Neutrophil (primary cell): ENCODE measurements at regions not wholly inside any gene's neighbourhood (a gene's known extent, or its start where the extent isn't known, plus 50 kb on each side); places are given as distances from the start of the nearest gene placed in this dataset.

ENCODE experiments used
- H3K27ac ChIP-seq: fragments of 200-600 bp; sonication (generic); 2 replicates; pipeline ENCODE4 v1.5.1; 2016; ENCODE audit warnings: mild to moderate bottlenecking, moderate library complexity
- H3K27me3 ChIP-seq: fragments of 200-600 bp; sonication (generic); 2 replicates; pipeline ENCODE4 v1.6.0; 2016; ENCODE audit warnings: mild to moderate bottlenecking
- H3K36me3 ChIP-seq: fragments of 200-600 bp; sonication (generic); 2 replicates; pipeline ENCODE4 v1.5.1; 2017
- H3K4me1 ChIP-seq, 2 experiments: fragments of 200-600 bp in 1 of 2; sonication (generic) in 1 of 2; 1 replicate in 1 of 2; 2 replicates in 1 of 2; pipeline versions ENCODE4 v1.5.1 to v1.6.1; 2013 to 2016; ENCODE audit warnings: low read depth in 1 of 2, low read length in 1 of 2, mild to moderate bottlenecking in 1 of 2, moderate library complexity in 1 of 2; ENCODE audit not compliant: control insufficient read depth in 1 of 2, insufficient read depth in 1 of 2
- H3K4me3 ChIP-seq, 2 experiments: fragments of 200-600 bp in 1 of 2; sonication (generic) in 1 of 2; 1 replicate in 1 of 2; 2 replicates in 1 of 2; pipeline ENCODE4 v1.5.1; 2013 to 2016; ENCODE audit warnings: low read depth in 1 of 2, low read length in 1 of 2, mild to moderate bottlenecking in 1 of 2, moderate library complexity in 1 of 2
- H3K9me3 ChIP-seq: fragments of 200-600 bp; sonication (generic); 2 replicates; pipeline ENCODE4 v1.5.1; 2016
- CTCF ChIP-seq: fragments of 200-600 bp; sonication (generic); IDR thresholded peaks from 2 replicates; pipeline ENCODE4 v1.5.1; 2016; ENCODE audit warnings: antibody characterized with exemption

GRCh38 chr5:174348311-174348981 is 302.9 kb downstream of the NSG2 start:
- Histone ChIP-seq H3K27ac (no peak overlapping the region), H3K4me3 (no peak overlapping the region)

GRCh38 chr5:174352681-174353080 is 307.2 kb downstream of the NSG2 start:
- Histone ChIP-seq H3K27me3 (peaks cover 20% of the 10 kb centered on the region), H3K4me1 (no peaks in the 10 kb centered on the region), H3K36me3 (no peaks in the 10 kb centered on the region), H3K27ac (no peak overlapping the region), H3K4me3 (no peak overlapping the region), H3K9me3 (no peaks in the 10 kb centered on the region)
- TF ChIP-seq CTCF: no peak

More at GRCh38 chr5:174348311-174348981, 302.9 kb downstream of the NSG2 start:
- Histone ChIP-seq H3K36me3 (no peaks in the 10 kb centered on the region), H3K27me3 (peaks cover 24% of the 10 kb centered on the region), H3K9me3 (no peaks in the 10 kb centered on the region), H3K4me1 (no peaks in the 10 kb centered on the region)
- TF ChIP-seq CTCF: no peak

GRCh38 chr5:174354571-174354970 is 309.1 kb downstream of the NSG2 start:
- H3K4me1 ChIP-seq: no peaks in the 10 kb centered on the region
- no peaks in the 10 kb centered on the region for H3K9me3 ChIP-seq
- no peak for TF ChIP-seq CTCF
- H3K36me3 ChIP-seq: no peaks in the 10 kb centered on the region
- H3K27me3 ChIP-seq: peaks cover 7% of the 10 kb centered on the region
- no peak overlapping the region for H3K27ac ChIP-seq
- no peak overlapping the region for H3K4me3 ChIP-seq

GRCh38 chr5:174355208-174355612 is 309.7 kb downstream of the NSG2 start:
- H3K4me3 ChIP-seq: no peak overlapping the region
- peaks cover 1% of the 10 kb centered on the region for H3K27me3 ChIP-seq
- no peaks in the 10 kb centered on the region for H3K36me3 ChIP-seq
- H3K4me1 ChIP-seq: no peaks in the 10 kb centered on the region
- H3K27ac ChIP-seq: no peak overlapping the region
- no peak for TF ChIP-seq CTCF
- H3K9me3 ChIP-seq: no peaks in the 10 kb centered on the region

GRCh38 chr5:174355995-174356394 is 310.5 kb downstream of the NSG2 start:
- no peak overlapping the region for H3K4me3 ChIP-seq
- no peak for TF ChIP-seq CTCF
- H3K9me3 ChIP-seq: no peaks in the 10 kb centered on the region

More at GRCh38 chr5:174355995-174356394, 310.5 kb downstream of the NSG2 start:
- no peak overlapping the region for H3K27ac ChIP-seq
- no peaks in the 10 kb centered on the region for H3K27me3 ChIP-seq
- H3K4me1 ChIP-seq: no peaks in the 10 kb centered on the region
- no peaks in the 10 kb centered on the region for H3K36me3 ChIP-seq
